Adipose tissue (tissue), 3 donors: ENCODE measurements at regions not wholly inside any gene's neighbourhood (a gene's known extent, or its start where the extent isn't known, plus 50 kb on each side); places are given as distances from the start of the nearest gene placed in this dataset.

Experiments used
- H3K27ac ChIP-seq: one replicate; pipeline ENCODE4 v1.5.1; 2013; ENCODE audit warnings: low read depth, low read length
- WGBS, 3 donors: extraction: QIAGEN DNeasy Blood & Tissue Kit; methylation state at CpG; one replicate each; pipeline ENCODE4 v1.1.7; 2013; 5-methylcytosine and 5-hydroxymethylcytosine counted together
- donor health status: healthy with polysubstance abuse.
- donor health status: Bipolar disorder and iron deficiency.
- donor health status: healthy.

DNA sequence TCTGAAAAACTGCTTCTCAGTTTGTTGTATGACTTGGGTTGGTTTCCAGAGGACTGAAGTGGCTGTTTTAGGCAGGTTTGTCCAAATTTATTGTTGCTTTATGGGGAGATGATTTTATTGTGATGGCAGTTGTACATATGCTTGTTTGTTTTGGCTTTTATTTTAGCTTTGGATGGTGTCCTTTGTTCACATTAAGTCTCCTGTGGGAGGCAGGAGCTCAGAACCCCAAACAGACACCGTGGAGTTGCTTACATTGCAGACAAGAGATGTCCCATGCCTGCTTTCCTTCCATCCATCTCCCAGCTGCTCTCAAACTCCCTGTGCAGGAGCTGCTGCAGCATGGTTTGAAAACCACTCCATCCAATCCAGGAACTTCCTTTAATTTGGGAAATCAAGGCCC is 414.7 kb downstream of the LPIN1 start:
- H3K27ac ChIP-seq: no peak overlapping the region
- WGBS, 3 donors: 47 to 72% (median 57%) methylated on average over 1 of the region's 1 CpG

DNA sequence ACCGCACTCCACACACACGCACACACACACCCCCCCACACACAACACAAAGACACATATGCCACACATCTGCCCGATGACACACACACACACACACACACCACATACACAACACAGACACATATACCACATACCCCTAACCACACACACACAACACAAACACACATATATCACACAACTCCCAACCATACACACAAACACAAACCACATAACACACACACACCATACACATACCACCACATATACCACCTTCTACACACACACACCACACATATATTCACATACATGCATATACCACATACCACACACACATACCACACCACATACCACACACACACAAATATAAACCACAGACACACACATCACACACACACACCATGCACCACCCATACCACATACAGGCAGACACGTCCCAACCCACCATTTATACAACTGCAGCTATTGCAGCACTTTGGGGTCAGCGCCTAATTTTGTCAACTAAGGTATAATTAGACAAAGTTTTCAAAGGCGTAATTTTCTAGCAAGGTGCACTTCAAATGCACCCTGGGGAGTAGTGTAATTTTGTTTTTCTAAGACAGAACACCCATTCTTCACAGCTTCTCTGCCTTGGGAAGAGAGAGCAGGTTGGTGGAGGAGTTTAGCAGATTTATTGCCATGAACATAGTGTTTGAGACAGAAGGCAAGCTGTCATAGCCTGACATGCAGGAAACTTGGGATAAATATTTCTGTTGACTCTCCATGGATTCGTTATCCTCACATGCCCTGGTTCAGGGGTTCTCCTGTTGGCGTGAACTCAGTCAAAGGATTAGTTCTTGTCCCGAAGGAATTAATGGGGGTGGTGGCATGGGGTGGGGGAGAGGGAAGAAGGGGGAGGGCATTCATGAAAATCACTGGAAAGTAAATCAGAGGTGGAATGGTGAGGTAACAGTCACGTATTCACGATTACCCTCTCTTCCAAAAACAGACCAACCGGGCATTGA is 416.1 kb downstream of the LPIN1 start:
- H3K27ac ChIP-seq: no peak overlapping the region
- 85 to 90% (median 86%) methylated on average over 12 of the region's 12 CpGs for WGBS, 3 donors

DNA sequence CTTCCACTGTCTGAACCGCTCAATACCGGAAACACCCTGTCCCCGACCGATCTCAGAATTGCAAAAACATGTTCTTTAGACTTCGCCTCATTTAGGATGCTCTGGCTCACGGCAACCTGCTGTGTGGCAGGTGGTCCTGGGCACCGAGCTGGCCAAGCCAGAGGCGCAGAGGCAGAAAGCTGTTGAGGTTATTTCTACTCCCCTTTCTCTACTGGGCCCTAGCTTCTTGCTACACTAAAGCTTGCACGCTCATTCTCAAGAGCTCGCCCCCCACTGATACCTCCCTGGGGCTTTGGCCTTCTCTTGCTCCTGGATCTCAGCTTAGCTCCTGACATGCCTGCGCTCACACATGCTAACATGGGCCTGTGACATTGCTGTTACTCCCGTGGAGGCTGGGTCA is 417.4 kb downstream of the LPIN1 start:
- WGBS, 3 donors: 92 to 95% (median 93%) methylated on average over 12 of the region's 12 CpGs
- H3K27ac ChIP-seq: no peak overlapping the region

DNA sequence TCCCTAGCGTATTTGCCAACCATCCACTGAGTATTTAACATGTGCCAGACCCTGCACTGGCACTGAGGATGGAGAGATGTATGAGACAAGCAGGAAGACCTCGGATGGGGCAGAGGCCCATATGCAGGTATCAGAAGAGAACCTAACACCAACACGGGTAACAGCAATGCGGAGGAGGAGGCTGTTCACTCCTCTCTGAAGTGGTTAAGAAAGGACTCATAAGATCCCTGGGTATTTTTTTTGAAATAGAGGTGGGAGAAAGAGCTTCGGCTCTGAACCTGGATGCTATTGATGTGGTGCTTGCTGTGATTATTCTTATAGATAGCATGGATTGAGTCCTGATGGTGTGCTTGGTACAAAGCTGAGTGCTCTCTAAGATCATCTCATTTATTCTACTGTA is 418.3 kb downstream of the LPIN1 start:
- H3K27ac ChIP-seq: no peak overlapping the region
- 72 to 83% (median 81%) methylated on average over 5 of the region's 5 CpGs for WGBS, 3 donors

DNA sequence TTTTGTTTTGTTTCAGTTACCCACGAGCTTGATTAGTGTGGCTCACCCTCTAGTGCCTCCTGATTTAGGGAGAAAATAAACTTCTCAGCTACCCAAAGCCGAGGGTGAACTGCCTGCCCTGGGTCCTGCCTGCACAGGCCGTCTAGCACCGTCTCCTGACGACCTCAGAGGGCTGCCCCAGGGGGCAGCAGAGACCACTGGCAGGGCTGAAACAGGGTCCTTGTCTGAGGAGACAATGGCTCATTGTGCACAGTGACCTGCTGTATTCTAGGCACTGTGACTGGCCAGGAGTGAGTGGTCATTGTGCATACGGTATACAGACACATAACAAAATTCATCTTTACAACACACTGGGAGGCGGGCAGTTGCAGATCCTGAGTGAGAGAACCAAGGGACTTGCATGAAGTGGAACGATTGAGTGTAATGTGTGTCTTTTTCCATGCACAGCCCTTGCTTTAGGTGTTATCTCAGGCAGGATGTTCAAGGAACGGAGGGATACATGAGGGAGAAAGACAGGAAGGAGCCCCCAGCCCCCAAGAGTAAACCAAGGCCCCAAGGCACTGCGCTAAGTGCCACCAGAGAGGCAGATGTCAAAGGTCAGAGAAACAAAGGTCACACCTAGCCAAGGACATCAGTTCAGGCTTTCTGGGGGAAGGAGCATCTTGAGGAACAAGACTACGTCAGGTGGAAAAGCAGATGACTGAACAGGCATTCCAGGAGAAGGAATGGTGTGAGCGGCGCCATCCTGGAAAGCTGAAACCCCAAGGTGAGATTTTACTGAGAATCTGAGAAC is 421.3 kb downstream of the LPIN1 start:
- WGBS, 3 donors: 70 to 83% (median 80%) methylated on average over 13 of the region's 13 CpGs
- H3K27ac ChIP-seq: no peak overlapping the region

DNA sequence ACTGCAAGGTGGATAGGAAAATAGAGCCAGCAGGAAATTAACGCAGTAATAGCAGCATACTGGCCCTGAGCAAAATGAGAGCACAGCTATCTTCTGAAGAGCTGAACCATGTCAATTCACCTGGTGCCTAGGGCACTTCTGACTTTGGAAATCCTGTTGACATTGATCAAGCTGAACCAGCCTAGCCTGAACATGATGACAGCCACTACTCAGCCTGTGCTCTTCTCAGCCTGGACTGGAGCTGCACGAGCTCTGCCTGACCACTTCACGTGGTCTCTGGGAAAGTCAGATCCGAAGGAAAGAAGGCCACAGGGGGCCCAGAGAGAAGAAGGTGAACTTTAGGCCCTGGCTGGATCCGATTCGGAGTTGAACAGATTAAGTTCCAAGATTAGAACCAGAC is 421.9 kb downstream of the LPIN1 start:
- WGBS, 3 donors: 90 to 91% (median 91%) methylated on average over 6 of the region's 6 CpGs
- H3K27ac ChIP-seq: no peak overlapping the region

DNA sequence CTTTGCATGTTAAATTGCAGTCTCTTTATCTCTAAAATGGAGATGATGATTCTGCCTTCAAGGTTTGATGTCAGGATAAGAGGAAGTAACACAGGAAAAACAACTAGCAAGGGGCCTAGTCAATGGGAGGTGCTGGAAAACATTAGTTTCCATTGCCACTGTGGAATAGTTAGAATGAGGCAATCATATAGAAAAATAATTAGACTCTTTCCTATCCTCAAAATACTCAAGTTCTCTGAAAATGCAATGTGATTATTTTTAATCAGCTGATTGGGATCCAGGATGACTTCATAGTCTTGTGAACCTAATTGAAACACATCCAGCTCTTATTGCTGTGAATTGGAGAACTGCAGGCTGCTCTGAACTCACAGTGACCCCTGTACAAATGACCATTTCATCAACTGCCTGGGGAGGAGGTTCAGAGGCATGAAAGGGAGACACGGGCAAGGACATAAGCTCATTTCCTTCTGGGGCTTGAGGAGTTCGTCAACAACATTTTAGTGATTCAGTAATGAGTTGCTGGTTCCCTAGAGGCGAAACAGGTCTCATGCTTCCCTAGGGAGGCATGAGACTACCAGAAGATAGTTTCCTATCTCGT is 422.5 kb downstream of the LPIN1 start:
- no peak overlapping the region for H3K27ac ChIP-seq
- 39 to 60% (median 44%) methylated on average over 4 of the region's 4 CpGs for whole genome bisulfite sequencing, 3 donors

DNA sequence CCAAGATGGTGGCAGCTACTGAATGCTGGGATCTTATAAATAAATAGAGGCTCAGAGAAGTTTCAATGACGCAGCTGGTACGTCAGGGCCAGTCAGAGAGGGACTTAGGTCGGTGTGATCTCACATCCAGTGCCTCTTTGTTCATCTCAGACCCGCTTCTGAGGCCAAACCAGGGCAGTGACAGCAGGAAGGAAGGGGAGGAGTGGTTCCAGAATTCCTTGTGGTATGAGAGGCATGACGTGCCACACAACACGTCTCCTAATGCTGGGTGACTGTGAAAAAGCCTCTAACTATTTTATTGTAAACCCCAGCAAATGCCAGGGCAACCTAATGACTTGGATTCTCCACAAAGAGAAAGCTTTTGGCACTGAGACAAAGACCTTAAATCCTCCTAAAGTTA is 423.3 kb downstream of the LPIN1 start:
- 35 to 70% (median 38%) methylated on average over 6 of the region's 6 CpGs for WGBS, 3 donors
- peak overlapping the region; percentile 16 for H3K27ac ChIP-seq

DNA sequence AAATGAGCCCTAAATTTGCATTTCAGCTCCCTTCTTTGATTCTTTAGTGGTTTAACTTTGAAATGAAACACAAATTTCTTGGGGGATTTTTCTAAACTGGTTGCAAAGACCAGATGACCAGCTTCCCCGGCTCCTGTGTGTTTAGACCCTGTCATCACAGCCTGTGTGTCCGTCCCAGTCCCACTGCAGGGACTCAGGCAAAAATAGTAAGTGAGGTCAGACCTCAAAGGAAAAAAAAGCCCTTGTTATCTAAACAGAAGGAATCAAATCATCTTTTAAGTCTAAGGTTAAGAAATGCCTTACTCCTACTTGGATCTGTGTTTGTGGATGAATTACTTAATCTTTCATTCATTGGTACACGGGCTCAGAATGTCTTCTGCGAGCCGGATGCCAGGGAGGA is 423.7 kb downstream of the LPIN1 start:
- H3K27ac ChIP-seq: peak overlapping the region; percentile 16
- 33 to 38% (median 34%) methylated on average over 5 of the region's 5 CpGs for WGBS, 3 donors

DNA sequence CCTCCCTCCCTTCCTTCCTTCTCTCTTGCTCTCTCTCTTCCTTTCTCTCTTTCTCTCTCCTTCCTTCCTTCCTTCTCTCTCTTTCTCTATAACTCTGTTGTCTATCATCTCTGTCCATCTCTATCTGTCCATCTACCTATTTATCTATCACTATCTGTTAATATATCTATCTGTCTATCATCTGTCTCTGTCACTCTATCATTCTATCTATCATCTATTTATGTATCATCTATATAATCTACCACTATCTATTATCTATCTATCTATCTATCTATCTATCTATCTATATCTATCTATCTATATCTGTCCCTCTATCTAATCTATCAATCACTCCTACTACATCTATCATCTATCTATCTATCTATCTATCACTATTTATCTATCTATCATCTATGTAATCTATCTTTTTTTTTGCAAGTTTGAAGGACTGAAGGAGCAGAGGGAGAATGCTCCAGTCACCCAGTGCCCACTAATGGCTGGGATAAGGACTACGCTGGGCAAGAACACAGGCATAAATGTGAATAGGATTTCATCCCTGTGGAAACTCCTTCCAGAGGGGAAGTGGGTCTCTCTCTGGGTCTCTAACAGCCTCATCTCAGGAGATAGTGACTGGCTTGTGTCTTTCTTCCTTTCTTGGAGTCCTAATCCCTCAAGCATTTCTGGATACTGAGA is 427.0 kb downstream of the LPIN1 start:
- WGBS, 3 donors: 100% methylated on average over 1 of the region's 1 CpG
- H3K27ac ChIP-seq: no peak overlapping the region

DNA sequence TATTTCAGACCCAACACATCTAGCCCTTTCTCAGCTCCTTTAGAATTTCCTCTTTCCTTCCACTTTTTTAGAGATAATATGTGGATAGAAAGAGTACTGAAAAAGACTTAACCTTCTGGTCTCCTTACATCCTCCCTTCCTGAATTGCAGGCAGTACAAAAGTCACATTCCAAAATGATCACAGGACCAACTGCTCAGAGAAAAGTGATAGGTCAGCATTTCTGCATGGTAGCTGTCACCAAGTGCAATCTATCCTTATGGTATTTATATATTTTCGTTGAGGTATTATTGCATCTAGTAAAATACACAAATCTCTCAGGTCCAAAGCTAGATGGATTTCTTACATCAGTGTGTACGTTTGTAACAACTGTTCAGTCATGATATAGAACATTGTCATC is 427.5 kb downstream of the LPIN1 start:
- WGBS, 3 donors: 79 to 90% (median 89%) methylated on average over 2 of the region's 2 CpGs
- H3K27ac ChIP-seq: no peak overlapping the region

DNA sequence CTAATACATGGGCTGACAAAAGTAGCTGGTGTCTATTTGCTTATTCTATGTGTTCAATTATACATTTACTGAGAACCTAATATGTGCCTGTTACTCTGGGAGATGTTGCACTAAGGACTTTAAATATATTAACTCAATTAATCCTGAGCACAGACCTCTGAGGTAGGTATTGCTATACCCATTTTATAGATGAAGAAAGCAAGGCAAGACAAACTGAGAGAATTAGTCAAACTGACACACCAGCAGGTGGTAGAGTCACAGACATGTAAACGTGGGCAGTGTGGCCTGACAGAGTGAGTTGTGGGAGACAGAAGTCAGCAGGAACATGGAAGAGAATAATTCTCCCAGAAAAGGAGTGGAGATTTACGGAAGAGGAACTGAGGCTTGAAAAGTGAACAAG is 428.9 kb downstream of the LPIN1 start:
- H3K27ac ChIP-seq: no peak overlapping the region
- WGBS, 3 donors: 81 to 93% (median 91%) methylated on average over 2 of the region's 2 CpGs

DNA sequence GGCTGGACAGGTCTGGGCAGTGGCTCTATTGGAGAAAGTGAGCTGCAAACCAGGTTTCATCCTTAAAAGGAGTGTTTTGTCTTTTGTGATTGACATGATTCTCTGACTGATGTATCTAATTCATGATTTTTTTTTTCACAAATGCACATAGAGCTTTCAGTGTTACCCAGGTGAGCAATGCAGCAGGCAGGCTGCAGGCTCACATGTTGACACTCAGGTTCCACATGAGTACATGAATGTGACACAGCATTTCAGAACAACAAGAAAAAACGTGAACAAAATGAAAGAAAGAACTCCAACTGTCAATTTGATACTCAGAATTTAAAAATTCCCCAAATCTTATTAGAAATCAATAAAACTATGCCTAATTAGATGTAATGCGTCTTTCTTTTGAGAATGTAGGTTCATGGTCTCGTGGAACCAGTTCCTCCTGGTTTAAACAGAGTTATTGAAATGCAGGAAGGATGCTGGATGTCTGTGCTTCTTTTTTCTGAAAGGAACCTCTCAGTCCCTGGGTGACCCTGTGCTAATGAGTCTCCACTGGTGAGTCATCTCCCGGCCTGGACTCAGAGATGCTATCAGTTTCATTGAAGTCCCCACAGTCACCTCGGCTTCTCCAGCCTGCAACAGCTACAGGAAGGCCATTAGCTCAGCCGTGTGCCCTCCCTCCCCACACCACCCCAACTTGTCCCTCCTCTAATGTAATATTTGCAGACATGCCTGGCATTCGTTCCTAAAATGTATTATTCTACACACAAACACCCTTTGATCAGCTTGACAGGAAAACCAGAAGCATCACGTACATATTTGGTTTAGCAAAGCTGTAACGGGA is 430.4 kb downstream of the LPIN1 start:
- 16 to 28% (median 21%) methylated on average over 9 of the region's 9 CpGs for WGBS, 3 donors
- no peak overlapping the region for H3K27ac ChIP-seq

DNA sequence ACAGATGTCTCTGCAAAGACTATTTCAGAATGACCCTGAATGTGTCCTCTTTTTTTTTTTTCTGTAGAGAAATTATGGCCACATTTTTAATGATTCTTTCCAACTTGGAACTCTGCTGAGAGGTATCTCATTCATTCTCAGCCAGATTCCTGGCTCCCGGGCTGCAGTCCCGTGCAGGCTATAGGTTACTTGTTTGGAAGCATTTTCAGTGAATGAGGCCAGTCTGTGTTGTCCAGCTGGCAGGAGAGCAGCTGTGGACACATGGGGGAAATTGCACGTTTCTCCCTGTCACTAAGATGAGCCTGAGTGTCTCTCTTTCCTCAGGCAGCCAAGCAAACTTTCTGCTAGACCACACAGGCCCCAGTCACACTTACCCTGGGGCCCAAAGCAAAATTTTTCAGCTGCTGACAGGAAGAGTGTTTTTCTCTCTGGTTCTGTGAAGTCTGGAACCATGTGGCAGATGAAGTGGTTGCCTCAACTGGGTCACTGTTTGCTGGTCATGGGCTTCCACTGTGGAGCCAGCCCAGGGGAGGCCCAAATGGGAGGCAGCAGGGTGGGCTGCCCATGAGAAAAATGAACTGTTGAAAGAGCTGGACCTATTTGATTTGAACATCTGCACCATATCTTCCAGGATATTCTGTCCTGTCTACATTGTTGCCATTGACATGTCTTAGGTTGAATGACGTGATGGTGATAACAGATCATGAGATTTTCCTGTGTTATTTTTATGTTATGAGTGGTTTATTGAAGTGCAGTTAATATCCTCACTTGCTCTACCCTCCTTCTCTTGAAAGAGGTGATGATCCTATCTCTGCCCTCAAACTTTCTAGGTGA is 431.2 kb downstream of the LPIN1 start:
- 31 to 42% (median 34%) methylated on average over 4 of the region's 4 CpGs for WGBS, 3 donors
- H3K27ac ChIP-seq: no peak overlapping the region

DNA sequence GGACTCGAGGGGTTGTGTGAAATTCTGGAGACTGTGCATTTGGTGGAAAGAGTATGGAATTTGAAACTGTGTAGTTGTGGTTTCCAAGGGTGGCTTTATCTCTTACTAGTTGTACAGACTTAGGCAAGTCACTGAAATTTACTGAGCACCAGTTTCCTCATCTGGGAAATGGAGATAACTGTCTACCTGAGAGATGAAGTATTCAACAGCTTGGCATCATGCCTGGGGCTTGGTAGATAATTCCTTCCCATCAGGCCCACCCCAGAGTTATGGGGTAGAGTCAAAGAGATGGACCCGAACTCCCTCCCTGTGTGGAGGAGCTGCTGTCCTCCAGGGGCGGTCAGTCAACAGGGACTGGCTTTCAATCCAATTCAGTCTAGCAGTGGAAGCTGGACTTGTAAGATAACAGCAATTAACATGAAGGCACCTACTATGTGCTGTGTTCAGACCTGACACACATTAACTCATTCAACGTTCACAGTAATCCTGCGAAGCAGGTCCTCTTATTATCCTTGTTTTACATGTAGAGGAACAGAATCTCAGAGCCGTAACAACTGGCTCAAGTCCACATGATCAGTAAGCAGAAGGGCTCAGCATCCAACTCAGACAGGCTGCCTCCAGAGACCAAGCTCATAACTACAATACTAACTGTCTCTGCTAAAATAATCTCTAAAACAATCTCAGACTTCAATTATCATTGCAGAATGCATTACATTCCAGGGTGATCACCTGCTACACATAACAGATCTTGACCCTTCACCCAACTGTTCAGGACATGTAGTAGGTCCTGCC is 432.1 kb downstream of the LPIN1 start:
- no peak overlapping the region for H3K27ac ChIP-seq
- 83 to 95% (median 90%) methylated on average over 6 of the region's 6 CpGs for WGBS, 3 donors

DNA sequence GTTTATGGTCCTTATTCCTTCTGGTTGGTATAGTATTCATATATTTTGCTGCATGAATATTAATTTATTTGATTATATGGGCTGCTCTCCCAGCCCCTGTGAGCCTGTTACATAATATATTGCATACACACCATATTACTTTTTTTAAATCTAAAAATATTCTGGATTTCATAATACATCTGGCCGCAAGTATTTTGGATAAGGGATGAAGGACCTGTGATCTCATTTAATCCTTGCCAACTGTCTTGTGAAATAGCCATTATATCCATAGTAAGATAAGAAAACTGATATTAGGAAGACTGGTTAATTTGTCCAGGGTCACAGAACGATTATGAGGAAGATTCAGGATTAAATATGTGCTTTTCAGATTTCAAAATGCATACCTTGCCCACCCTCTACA is 433.6 kb downstream of the LPIN1 start:
- WGBS, 3 donors: 50 to 61% (median 55%) methylated on average over 2 of the region's 2 CpGs
- H3K27ac ChIP-seq: no peak overlapping the region
